Muscle layer of colon (tissue), 2 donors: ENCODE measurements at regions not wholly inside any gene's neighbourhood (a gene's known extent, or its start where the extent isn't known, plus 50 kb on each side); places are given as distances from the start of the nearest gene placed in this dataset.

Experiments
- H3K27ac ChIP-seq: one replicate; pipeline ENCODE4 v1.7.0; 2013; ENCODE audit warnings: low read depth, mild to moderate bottlenecking, low read length, moderate library complexity
- H3K27me3 ChIP-seq, 2 donors: one replicate each; pipeline ENCODE4 v1.7.0; 2013; ENCODE audit warnings: low read length in 2 of 2, mild to moderate bottlenecking in 2 of 2; ENCODE audit not compliant: insufficient read depth in 2 of 2, control insufficient read depth in 1 of 2
- H3K36me3 ChIP-seq: one replicate; pipeline ENCODE4 v1.7.0; 2013; ENCODE audit warnings: mild to moderate bottlenecking, low read length; ENCODE audit not compliant: insufficient read depth
- H3K4me1 ChIP-seq: one replicate; pipeline ENCODE4 v1.7.0; 2013; ENCODE audit warnings: mild to moderate bottlenecking, low read length; ENCODE audit not compliant: insufficient read depth
- H3K4me3 ChIP-seq, 2 donors: one replicate each; pipeline ENCODE4 v1.7.0; 2013; ENCODE audit warnings: low read length in 2 of 2, low read depth in 1 of 2, mild to moderate bottlenecking in 1 of 2, moderate library complexity in 1 of 2
- H3K9ac ChIP-seq: one replicate; pipeline ENCODE4 v1.7.0; 2013; ENCODE audit warnings: low read length
- H3K9me3 ChIP-seq: one replicate; pipeline ENCODE4 v1.7.0; 2013; ENCODE audit warnings: mild to moderate bottlenecking, low read length
- donor health status: abdominal sarcoma.
- donor health status: Adenocarcinoma of cecum.

DNA sequence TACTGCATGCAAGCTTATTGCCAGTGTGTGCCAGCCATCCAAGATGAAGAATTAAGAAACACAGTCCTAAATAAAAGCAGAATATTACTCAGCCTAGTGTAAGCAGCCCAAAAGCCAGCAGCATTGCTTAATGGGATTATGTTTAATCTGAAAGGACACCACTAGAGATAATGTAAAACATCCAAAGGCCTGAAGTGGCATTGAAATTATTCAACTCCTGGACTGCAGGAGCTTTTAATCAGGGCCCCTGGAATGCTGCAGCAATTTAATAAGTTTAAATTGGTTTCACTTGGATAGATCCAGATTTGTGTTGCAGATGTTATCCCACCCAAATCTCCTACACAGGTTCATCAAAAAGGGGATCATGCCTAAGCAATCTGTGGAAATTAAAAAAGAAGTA lies 193.0 kb downstream of the C12orf50 start:
- Histone ChIP-seq H3K36me3 (no peaks in the 10 kb centered on the region), H3K4me3 (no peak overlapping the region), H3K27me3 (no peaks in the 10 kb centered on the region), H3K4me1 (no peaks in the 10 kb centered on the region), H3K9ac (no peak overlapping the region), H3K27ac (no peak overlapping the region), H3K9me3 (no peaks in the 10 kb centered on the region)

DNA sequence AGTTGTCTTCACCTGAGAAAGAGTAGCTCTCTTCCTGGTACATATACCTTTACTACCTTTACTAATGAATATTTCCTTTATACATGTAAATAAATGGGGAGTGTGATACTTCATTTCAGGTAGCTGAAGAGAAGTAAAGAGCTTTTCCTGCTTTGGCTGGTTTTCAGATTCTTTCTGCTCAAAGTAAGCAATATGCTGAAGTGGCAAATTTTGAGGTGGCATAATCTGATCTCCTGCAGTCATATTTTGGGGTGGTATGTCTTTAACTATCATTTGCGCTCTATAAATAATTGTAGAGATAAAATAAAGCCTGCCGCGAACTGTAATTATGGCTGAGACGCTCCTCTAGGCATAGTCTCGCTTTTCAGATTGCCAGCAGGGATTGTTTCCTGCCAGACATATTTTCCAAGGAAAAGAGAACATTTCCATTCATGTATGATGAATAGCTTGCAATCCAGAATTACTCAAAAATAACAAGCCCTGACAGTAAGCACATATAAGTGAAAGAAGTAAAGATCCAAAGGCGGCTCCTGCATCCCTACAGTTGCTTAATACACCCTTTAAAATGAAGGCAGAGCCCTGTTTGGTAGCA lies 200.7 kb downstream of the C12orf50 start:
- Histone ChIP-seq H3K4me3 (no peak overlapping the region), H3K27ac (no peak overlapping the region)

DNA sequence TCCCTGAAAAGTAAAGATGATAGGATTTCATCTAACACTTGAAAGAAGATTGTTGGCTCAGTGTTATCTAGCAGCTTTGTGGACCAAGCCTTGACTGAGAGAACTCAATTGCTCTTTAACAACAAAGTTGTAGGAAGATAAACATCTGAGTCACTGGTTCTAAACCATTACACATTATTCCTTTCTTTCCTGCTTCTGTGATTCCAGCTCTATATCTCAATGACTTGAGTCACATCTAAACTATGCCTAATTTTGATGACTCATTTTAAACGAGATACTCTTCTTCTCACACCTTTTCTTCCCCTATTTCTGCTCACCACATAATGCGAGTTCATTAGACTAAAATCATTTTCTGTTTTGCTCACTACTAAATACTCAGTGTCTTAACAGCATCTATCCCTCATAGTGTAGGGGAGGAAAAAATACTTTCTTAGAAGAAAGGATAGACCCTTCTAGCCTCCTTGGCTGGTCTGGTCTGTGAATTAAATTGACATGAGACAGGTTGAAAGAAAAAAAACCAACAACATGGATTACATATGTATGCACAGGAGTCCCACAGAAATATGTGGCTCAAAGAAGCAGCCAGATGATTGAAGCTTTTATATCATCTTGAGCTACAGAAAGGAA lies 201.4 kb downstream of the C12orf50 start:
- Histone ChIP-seq H3K27ac (no peak overlapping the region), H3K9ac (no peak overlapping the region)

More for the DNA sequence above, 200.7 kb downstream of the C12orf50 start:
- Histone ChIP-seq H3K27me3 (no peaks in the 10 kb centered on the region), H3K9me3 (no peaks in the 10 kb centered on the region), H3K4me1 (no peaks in the 10 kb centered on the region), H3K9ac (no peak overlapping the region), H3K36me3 (no peaks in the 10 kb centered on the region)

DNA sequence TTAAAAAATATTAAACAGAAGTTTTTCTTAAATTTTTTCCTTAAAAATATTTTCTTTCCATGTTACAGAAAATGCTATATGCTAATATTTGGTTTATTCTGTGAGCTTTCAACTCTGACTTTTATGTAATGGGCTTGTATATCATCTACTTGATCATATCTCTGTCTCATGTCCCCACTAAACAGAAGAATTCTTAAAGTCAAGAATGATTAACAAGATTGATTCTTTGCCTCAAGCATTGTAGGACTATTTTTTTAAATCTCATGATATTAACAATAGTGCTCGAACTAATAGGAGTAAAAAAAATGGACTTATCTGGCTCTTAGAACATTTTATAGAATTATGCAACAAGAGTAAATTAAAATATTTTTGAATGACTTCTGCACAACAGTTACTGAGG lies 206.3 kb downstream of the C12orf50 start:
- H3K4me1 ChIP-seq, result no peaks in the 10 kb centered on the region
- H3K36me3 ChIP-seq, result no peaks in the 10 kb centered on the region
- no peak overlapping the region for H3K9ac ChIP-seq
- H3K27ac ChIP-seq, result no peak overlapping the region
- no peak overlapping the region for H3K4me3 ChIP-seq
- no peaks in the 10 kb centered on the region for H3K9me3 ChIP-seq
- H3K27me3 ChIP-seq, result no peaks in the 10 kb centered on the region

More for the DNA sequence above, 201.4 kb downstream of the C12orf50 start:
- H3K36me3 ChIP-seq, result no peaks in the 10 kb centered on the region
- no peak overlapping the region for H3K4me3 ChIP-seq
- no peaks in the 10 kb centered on the region for H3K27me3 ChIP-seq
- H3K9me3 ChIP-seq, result no peaks in the 10 kb centered on the region
- H3K4me1 ChIP-seq, result no peaks in the 10 kb centered on the region

DNA sequence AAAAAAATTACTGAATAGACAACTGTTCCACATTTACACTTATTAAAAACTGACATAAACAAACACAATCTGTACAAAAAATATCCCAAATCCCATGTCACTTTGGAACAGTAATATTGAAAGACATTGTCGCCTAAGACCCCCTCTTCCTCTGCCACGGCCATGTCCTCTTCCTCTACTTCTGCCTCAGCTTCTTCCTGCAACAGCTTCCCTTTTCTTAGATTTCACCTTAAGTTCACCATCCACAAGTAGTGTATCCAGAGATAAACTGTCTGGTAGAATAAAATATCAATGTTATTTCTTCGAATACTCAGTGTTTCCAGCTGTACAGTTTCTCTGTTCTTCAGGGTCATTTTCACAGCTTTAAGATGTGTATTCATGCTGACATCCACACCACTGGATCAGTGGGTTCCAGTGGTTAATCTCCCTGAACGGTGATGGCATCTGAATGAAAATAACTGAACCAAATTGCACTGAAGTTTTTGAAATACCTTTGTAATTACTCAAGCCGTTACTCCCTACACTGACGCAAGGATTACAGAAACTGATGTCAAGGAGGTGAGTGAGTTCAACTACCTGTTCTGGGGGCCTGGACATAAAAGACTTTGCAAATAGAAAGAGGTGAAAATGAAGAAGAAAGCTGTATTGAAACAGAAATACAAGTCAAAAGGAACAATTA lies 208.5 kb downstream of the C12orf50 start:
- Histone ChIP-seq H3K36me3 (no peaks in the 10 kb centered on the region), H3K4me1 (no peaks in the 10 kb centered on the region), H3K9ac (no peak overlapping the region), H3K27me3 (no peaks in the 10 kb centered on the region), H3K4me3 (no peak overlapping the region), H3K9me3 (no peaks in the 10 kb centered on the region), H3K27ac (no peak overlapping the region)

DNA sequence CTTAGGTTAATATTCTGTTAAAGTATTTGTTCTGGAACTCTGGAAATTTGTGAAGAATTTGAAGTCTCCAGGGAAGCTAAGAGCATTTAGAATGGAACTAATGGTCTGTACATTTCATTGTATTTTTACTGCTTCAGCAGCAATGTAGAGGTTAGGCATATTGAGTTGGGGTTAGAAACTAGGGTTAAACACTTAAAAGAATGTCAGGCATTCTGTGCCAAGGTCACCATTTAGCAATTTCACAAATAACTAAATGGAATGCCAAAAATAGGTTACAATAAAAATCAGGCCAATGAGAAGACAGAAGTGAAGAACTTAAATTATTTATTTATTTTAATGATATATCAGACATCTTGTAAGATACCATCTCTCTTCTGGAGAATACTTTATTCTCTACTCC lies 210.8 kb downstream of the C12orf50 start:
- Histone ChIP-seq H3K27ac (no peak overlapping the region), H3K36me3 (no peaks in the 10 kb centered on the region), H3K4me3 (no peak overlapping the region), H3K9me3 (no peaks in the 10 kb centered on the region), H3K27me3 (no peaks in the 10 kb centered on the region), H3K9ac (no peak overlapping the region), H3K4me1 (no peaks in the 10 kb centered on the region)

DNA sequence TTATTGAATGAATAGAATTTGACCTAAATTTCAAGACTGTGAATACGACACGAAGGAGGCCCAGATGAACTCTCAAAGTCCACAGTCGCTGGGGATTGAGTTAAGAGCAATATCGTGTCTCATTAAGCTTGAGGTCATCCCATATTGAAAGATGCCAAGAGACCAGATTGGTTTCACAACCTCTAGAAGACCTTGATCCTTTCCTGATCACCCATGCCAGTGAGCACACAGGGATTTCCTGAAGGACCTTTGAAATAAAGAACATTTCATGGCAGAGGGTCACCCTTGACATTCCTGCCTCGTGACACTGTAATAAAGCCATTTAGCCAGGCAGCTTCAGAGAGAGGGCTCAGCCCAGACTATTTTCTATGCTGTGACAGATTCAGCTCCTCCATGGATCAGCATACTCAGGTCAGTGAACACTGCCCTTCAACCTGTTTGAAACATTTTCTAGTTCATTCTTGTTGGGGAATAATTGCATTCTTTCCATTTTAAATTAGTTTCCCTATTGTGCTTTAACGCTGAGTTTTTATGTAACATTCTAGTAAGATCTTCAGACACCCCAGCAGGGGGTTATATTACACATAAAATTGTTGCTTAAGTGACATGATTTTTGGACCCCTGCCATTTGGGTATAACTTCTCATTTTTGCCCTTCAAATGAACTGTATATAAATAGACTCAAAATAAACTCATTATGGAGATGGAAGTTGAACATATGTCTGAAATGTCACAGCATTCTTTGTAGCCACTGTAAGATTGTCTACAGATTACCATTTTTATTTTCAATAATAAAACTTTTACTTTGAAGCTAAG lies 213.2 kb downstream of the C12orf50 start:
- Histone ChIP-seq H3K27ac (no peak overlapping the region), H3K36me3 (no peaks in the 10 kb centered on the region)

GRCh38 chr12:87814625-87815024 lies 214.6 kb downstream of the C12orf50 start:
- Histone ChIP-seq H3K27ac (no peak overlapping the region), H3K4me1 (no peaks in the 10 kb centered on the region), H3K36me3 (no peaks in the 10 kb centered on the region), H3K9ac (no peak overlapping the region), H3K27me3 (no peaks in the 10 kb centered on the region), H3K9me3 (no peaks in the 10 kb centered on the region), H3K4me3 (no peak overlapping the region)

More for the DNA sequence above, 213.2 kb downstream of the C12orf50 start:
- Histone ChIP-seq H3K4me3 (no peak overlapping the region), H3K4me1 (no peaks in the 10 kb centered on the region), H3K9ac (no peak overlapping the region), H3K27me3 (no peaks in the 10 kb centered on the region), H3K9me3 (no peaks in the 10 kb centered on the region)

GRCh38 chr12:87813476-87814234 lies 215.5 kb downstream of the C12orf50 start:
- H3K9ac ChIP-seq, result no peak overlapping the region
- H3K36me3 ChIP-seq, result no peaks in the 10 kb centered on the region
- H3K27ac ChIP-seq, result no peak overlapping the region
- H3K27me3 ChIP-seq, result no peaks in the 10 kb centered on the region
- H3K4me3 ChIP-seq, result no peak overlapping the region
- H3K4me1 ChIP-seq, result no peaks in the 10 kb centered on the region
- no peaks in the 10 kb centered on the region for H3K9me3 ChIP-seq

GRCh38 chr12:87812681-87813080 lies 216.5 kb downstream of the C12orf50 start:
- Histone ChIP-seq H3K4me1 (no peaks in the 10 kb centered on the region), H3K27ac (no peak overlapping the region), H3K36me3 (no peaks in the 10 kb centered on the region), H3K4me3 (no peak overlapping the region), H3K9me3 (no peaks in the 10 kb centered on the region), H3K9ac (no peak overlapping the region), H3K27me3 (no peaks in the 10 kb centered on the region)

- H3K9ac ChIP-seq, result no peak overlapping the region
- no peaks in the 10 kb centered on the region for H3K9me3 ChIP-seq
- no peaks in the 10 kb centered on the region for H3K4me1 ChIP-seq
- no peaks in the 10 kb centered on the region for H3K27me3 ChIP-seq
- H3K27ac ChIP-seq, result no peak overlapping the region
- no peaks in the 10 kb centered on the region for H3K36me3 ChIP-seq
- no peak overlapping the region for H3K4me3 ChIP-seq
These were observed 217.2 kb downstream of the C12orf50 start for GRCh38 chr12:87812030-87812429.
